ENCODE measurements at regions not wholly inside any gene's neighbourhood (a gene's known extent, or its start where the extent isn't known, plus 50 kb on each side); places are given as distances from the start of the nearest gene placed in this dataset.

DNA sequence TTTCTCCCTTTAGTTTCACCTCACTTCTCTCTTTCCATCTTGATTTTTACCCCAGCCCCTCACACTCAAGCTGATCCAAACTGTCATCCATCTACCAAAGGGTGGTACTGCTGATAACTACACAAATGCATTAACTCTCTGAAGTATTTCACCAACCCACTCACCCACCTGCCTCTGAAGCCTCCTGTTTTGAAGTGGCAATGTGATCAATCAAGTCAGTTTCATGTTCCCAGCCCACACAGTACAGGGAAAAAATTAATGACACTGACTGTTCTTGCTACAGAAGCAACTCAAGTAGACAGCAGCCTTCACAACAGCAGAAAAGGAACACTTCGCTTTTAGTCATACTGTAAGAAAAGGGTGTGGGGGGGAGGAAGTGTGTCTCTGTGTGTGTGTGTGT, 183.0 kb upstream of the NOCT start:
- no peak for TF ChIP-seq MAFK (IDR thresholded peaks at IDR 0.05; ENCODE audit: low read depth, low read length)
- TF ChIP-seq POLR2A (IDR thresholded peaks at IDR 0.05; ENCODE audit: low read depth, low read length) = no peak
- TF ChIP-seq, protein P1, sequence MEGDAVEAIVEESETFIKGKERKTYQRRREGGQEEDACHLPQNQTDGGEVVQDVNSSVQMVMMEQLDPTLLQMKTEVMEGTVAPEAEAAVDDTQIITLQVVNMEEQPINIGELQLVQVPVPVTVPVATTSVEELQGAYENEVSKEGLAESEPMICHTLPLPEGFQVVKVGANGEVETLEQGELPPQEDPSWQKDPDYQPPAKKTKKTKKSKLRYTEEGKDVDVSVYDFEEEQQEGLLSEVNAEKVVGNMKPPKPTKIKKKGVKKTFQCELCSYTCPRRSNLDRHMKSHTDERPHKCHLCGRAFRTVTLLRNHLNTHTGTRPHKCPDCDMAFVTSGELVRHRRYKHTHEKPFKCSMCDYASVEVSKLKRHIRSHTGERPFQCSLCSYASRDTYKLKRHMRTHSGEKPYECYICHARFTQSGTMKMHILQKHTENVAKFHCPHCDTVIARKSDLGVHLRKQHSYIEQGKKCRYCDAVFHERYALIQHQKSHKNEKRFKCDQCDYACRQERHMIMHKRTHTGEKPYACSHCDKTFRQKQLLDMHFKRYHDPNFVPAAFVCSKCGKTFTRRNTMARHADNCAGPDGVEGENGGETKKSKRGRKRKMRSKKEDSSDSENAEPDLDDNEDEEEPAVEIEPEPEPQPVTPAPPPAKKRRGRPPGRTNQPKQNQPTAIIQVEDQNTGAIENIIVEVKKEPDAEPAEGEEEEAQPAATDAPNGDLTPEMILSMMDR (conservative IDR thresholded peaks at IDR 0.05; ENCODE audit: low read depth, low read length) = no peak
